ENCODE measurements at regions not wholly inside any gene's neighbourhood (a gene's known extent, or its start where the extent isn't known, plus 50 kb on each side); places are given as distances from the start of the nearest gene placed in this dataset.

GRCh38 chr6:170473301-170473717, 79.8 kb downstream of the PSMB1 start:
- Histone ChIP-seq H3K4me1 (no peaks in the 10 kb centered on the region), H3K27ac (no peak overlapping the region), H3K36me3 (no peaks in the 10 kb centered on the region), H3K4me3 (no peak overlapping the region), H3K27me3 (peaks cover 0 to 32% (median 0%) of the 10 kb centered on the region in 4 donors), H3K9me3 (no peaks in the 10 kb centered on the region)
- intact Hi-C loops (cut with DNase I) = no loop called here
- DNase-seq = no peak
- TF ChIP-seq POLR2A (IDR thresholded peaks at IDR 0.05) (no peak), CTCF (IDR thresholded peaks at IDR 0.05) (no peak)
- WGBS, 2 donors = 0 to 15% methylated on average over 2 to 3 of the region's 4 CpGs

GRCh38 chr6:170471491-170471890, 81.6 kb downstream of the PSMB1 start:
- Histone ChIP-seq H3K36me3 (no peaks in the 10 kb centered on the region), H3K27ac (no peak overlapping the region), H3K9me3 (peaks cover 0 to 6% (median 0%) of the 10 kb centered on the region in 3 donors), H3K4me3 (no peak overlapping the region), H3K4me1 (no peaks in the 10 kb centered on the region), H3K27me3 (peaks cover 0 to 32% (median 0%) of the 10 kb centered on the region in 4 donors)
- intact Hi-C loops (cut with DNase I) = no loop called here
- no peak for TF ChIP-seq CTCF (IDR thresholded peaks at IDR 0.05)
- TF ChIP-seq POLR2A (IDR thresholded peaks at IDR 0.05) = no peak
- no peak for DNase-seq
- WGBS, 2 donors = 75 to 89% methylated on average over 5 of the region's 5 CpGs

- no peak for DNase-seq
These were observed 82.4 kb downstream of the PSMB1 start for GRCh38 chr6:170470734-170471133.

GRCh38 chr6:170464524-170464979, 88.6 kb downstream of the PSMB1 start:
- intact Hi-C loops (cut with DNase I) = no loop called here
- peaks cover 0 to 6% (median 0%) of the 10 kb centered on the region in 3 donors for H3K9me3 ChIP-seq
- H3K4me3 ChIP-seq = no peak overlapping the region
- H3K27ac ChIP-seq = no peak overlapping the region
- DNase-seq = no peak
- TF ChIP-seq POLR2A (IDR thresholded peaks at IDR 0.05) (no peak), CTCF (IDR thresholded peaks at IDR 0.05) (no peak)
- WGBS, 2 donors = 72 to 82% methylated on average over 4 to 5 of the region's 7 CpGs
- no peaks in the 10 kb centered on the region for H3K4me1 ChIP-seq
- no peaks in the 10 kb centered on the region for H3K36me3 ChIP-seq
- peaks cover 0 to 20% (median 0%) of the 10 kb centered on the region in 4 donors for H3K27me3 ChIP-seq

More at GRCh38 chr6:170470734-170471133, 82.4 kb downstream of the PSMB1 start:
- Histone ChIP-seq H3K4me3 (no peak overlapping the region), H3K9me3 (peaks cover 0 to 6% (median 0%) of the 10 kb centered on the region in 3 donors), H3K4me1 (no peaks in the 10 kb centered on the region), H3K27ac (no peak overlapping the region), H3K36me3 (no peaks in the 10 kb centered on the region), H3K27me3 (peaks cover 0 to 32% (median 0%) of the 10 kb centered on the region in 4 donors)
- 50 to 90% methylated on average over 3 to 6 of the region's 7 CpGs for WGBS, 2 donors
- intact Hi-C loops (cut with DNase I) = no loop called here
- no peak for TF ChIP-seq CTCF (IDR thresholded peaks at IDR 0.05)
- TF ChIP-seq POLR2A (IDR thresholded peaks at IDR 0.05) = no peak

GRCh38 chr6:170464080-170464479, 89.0 kb downstream of the PSMB1 start:
- peaks cover 0 to 6% (median 0%) of the 10 kb centered on the region in 3 donors for H3K9me3 ChIP-seq
- no peak for DNase-seq
- no peaks in the 10 kb centered on the region for H3K36me3 ChIP-seq
- 78 to 79% methylated on average over 2 to 8 of the region's 9 CpGs for WGBS, 2 donors
- intact Hi-C loops (cut with DNase I) = no loop called here
- peaks cover 0 to 20% (median 0%) of the 10 kb centered on the region in 4 donors for H3K27me3 ChIP-seq
- TF ChIP-seq CTCF (IDR thresholded peaks at IDR 0.05) (no peak), POLR2A (IDR thresholded peaks at IDR 0.05) (no peak)
- H3K27ac ChIP-seq = no peak overlapping the region
- H3K4me3 ChIP-seq = no peak overlapping the region
- no peaks in the 10 kb centered on the region for H3K4me1 ChIP-seq

Data from esophagus squamous epithelium (tissue), 5 donors.